ENCODE measurements at regions not wholly inside any gene's neighbourhood (a gene's known extent, or its start where the extent isn't known, plus 50 kb on each side); places are given as distances from the start of the nearest gene placed in this dataset.

DNA sequence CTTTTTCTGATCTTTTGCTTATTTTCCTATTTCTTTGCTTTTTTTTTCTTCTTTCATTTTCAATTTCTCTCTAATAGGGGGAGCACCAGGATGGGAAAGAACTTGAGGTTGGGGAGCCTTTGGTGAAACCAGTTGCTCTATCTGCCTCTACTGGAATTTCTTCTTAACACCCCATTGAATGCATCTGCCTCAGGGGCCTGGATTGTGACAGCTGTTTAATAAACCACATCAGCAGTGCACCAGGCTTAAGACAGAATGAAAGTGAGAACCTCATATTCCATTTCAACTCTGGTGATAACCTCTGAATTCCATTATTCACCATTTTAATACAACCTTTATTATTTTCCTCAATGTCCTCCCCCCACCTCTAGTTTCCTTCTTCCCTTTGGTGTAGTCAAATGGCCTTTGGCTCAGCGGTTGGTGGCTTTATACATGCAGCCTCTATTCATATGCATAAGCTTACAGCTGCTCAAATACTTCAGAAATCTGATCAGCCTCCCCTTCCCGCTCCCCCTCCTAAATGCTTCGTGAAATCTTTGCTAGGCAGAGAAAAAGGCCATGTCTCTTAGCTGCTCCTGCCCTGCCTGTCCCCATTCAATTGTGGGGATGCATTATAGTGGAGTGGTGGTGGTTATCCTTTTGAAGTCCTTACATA lies 537.3 kb upstream of the PLXNA2 start:
- peak; percentile 83 for DNase-seq (ENCODE audit: low read depth, low spot score)

DNA sequence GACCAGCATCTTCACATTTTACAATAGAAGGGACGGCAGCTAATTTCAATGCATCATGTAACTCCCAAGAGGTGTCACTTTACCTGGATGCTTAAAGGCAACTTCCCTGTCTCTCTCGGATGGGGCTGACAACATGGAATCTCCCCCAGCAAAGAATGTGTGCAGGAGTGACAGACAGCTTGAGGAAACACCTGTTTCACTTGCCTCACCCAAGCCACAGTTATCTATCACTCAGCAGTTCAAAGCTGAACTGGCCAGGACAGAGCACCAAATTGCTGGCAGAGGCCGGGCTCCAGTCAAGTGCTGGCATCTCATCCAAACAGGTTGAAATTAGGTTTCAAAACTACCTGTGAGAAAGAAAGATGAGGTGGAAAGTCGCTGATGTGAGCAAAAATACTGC lies 538.0 kb upstream of the PLXNA2 start:
- no peak for DNase-seq (ENCODE audit: low read depth, low spot score)

DNA sequence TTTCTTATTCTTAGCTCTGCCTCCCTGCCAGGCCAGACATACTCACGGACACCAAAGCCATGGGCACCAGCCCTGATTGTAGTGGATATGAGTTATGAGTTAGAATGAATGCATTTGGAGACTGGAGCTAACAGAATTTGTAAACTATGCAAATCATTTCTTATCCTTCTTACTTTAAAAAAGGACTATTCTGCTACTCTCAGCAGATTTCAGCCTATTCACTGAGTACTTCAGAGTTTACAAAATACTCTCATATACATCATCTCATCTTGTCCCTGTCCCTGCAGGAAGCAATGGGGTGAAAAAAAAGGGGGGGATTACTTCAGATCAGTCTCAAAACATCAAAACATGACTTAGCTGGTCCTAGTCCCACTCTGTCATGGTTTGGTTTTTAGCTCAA lies 541.4 kb upstream of the PLXNA2 start:
- no peak for DNase-seq (ENCODE audit: low read depth, low spot score)

DNA sequence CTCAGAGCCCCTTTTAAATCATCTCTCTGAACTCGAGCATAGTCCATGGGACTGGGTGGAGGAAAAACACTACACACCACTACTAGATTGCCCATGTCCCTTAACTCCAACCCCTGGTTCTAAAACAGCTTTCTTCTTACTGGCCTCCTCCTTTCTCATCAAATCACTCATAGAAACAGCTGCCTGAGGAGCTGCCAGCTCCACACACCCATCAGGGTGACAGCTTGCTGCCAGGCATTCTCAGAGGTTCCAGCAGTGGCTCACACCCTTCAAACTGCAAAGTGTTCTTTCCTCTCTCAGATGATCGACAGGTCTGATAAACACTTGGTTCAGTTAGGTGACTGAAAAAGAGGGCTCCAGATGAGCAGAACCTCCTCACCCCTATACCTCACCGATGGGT lies 543.0 kb upstream of the PLXNA2 start:
- no peak for DNase-seq (ENCODE audit: low read depth, low spot score)

DNA sequence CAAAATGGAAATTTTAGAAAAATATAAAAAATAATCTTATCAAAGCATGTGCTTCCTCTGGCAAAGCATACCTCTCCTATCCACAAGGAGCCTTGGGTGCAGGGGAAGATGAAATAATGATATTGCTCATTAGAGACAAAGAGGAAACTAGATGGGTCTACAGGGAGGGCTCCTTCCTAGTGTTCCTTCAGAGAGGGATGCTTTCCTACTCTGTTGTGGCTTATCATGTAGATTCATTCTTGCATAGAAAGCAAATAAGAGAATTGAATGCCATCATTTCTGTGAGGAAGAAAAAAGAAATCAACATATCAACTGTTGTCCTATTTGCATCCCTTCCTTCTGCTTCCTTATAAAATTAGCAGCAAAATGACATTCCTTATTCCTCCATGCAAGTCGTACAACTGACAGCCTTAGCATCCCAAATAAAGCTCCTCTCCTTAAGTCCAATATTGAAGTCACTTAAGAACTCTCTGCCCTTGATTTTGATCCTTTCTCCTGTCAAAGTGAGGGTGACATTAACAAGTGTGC lies 543.9 kb upstream of the PLXNA2 start:
- no peak for DNase-seq (ENCODE audit: low read depth, low spot score)

DNA sequence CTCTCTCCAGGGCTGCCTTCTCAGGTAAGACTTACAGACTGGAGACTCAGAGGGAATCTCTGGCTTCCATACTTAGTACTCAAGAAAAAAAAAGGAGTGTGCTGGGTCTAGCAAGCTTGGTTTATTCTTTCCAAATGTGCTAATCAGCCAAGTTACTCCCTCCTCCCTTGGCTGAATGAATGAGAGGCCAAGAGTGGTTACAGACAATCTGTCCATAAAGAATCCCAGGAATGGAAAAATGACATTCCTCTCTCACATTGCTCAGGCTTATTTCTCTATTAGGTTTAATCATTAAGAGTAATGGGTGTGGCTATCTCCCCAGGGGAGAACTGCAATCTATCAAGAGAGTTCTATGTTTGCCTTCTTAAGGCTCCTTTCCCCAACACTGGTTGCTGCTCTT lies 547.3 kb upstream of the PLXNA2 start:
- DNase-seq (ENCODE audit: low read depth, low spot score) = no peak

DNA sequence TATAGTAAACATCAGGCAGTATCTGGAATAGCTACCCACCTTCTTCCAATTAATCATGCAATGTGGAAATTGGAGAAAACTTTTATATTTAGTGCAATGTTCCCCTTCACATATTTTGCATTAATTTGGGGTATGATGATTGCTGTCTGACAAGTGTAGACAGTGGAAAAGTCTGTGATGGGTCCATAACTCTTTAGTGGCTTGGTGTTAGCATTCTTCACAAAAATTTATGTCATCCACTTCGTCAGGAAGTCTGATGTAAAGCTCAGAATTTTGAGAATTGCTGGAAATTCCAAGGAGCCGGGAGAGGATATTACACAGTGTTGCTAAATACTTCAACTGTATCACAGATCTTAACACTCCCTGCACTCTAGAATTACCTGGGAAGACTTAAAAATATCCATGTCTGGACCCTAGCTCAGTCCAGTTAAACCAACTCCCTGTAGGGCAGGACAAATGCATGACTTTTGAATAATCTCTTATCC lies 549.7 kb upstream of the PLXNA2 start:
- DNase-seq (ENCODE audit: low read depth, low spot score) = no peak

DNA sequence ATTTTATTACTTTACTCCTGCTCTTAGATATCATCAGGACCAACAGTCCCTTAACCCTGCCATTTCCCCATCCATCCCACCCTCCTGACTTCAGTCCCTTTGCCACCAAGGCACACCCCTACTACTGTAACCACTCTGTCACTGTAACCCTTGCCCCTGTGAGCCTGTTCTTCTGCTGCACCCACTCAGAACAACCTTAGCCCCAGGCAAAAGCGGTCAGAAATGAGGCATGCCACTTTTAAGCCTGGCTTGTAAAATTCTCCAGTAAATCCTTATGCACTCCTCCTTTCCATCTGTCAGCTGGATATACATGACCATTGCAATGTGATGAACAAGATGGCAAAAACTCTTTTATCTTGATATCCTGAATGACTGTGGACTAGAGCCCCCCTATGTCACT lies 555.0 kb upstream of the PLXNA2 start:
- DNase-seq (ENCODE audit: low read depth, low spot score) = no peak

DNA sequence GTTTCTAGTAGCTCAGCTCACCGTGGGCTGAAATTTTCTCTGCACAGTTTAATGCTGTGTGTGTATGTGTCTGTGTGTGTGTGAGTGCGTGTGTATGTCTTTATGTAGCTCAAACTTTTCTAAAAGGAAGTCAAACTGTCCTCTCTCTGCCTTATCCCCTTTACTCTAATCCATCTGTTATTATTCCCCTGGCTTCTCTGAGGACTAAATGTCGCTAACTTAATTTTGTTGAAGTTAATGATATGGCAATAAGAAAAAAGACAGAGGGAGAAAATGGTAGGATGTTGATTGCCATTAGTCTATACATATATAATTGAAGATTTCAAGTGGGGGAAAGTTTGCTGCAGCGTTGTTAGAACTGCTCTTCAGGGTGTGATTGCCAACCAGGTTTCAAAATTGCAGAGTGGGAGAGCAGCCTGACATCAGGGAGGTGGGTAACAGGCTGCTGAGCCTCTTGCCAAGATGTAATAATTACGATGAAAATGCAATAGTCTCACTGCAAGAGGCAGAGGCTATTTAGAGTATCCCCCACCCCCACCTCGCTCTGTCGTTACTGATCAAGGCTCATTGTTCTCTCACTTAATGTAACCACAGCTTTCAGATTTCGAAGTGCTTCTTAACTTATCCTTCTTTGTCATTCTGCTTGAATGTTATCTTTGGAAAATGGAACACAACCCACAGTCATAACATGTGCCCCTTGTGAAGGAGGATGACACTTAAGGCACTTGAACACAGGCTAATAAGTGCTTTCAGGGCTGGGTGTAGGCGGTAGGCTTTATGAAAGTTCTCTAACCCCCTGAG lies 559.0 kb upstream of the PLXNA2 start:
- DNase-seq (ENCODE audit: low read depth, low spot score) = no peak

DNA sequence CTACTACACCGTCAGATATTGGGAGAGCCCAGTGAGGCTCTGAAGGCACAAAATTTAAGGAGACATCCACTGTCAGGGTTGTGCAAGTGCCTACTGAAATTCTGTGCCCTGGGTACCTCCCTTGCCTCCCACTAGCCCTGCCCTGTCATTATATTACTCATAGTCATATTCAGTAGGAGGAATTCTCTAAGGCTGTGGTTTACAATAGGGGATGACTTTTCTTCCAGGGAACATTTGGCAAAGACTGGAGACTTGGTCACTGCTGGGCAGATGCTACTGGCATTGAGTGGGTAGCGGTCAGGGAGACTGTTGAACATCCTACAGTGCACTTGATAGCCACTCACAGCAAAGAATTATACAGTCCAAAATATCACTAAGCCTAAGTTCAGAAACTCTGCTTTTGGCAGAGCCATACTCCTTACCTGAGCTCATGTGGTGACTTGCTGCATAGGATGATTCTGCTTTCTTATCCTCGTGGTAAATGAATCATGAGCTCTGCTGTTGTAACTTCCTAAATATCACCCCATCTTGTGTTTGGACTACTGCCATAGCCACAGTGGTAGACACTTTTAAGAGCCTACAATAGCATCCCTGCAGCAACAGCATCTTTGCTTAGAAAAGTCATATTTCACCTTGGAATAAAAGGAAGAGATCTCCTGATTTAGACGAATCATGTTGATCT lies 563.4 kb upstream of the PLXNA2 start:
- no peak for DNase-seq (ENCODE audit: low read depth, low spot score)

DNA sequence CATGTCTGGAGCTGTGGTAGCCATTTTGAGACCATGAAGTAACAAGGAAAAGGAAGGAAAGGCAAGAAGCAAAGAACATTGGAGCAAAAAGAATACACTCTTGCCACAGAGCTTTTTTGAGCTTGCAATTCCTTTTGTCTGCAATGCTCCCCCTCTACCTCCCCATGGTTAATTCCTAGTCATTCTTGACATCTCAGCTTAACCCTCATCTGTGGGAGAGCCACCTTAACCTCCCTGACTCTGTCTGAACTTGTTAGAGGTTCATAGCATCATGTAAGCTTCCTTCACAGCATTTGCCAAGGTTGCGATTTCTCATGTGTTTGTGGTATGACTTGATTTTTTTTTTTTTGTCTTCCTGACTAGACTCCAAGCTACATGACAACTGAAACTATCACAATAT lies 564.1 kb upstream of the PLXNA2 start:
- DNase-seq (ENCODE audit: low read depth, low spot score) = no peak

DNA sequence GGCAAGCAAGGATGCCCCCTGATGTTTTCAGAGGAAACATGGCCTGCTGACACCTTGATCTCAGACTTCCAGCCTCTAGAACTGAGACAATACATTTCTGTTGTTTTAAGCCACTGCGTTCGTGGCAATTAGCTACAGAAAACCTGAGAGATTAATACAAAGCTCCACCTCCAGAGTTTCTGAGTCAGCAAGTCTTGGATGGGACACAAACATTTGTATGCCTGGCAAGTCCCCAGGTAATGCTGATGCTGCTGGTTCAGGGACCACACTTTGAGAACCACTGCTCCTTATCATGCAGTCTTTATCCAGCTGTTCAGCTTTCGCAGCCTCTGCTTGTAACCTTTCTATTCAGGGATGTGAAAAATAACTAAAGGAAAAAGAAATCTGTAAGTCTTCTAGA lies 565.7 kb upstream of the PLXNA2 start:
- DNase-seq (ENCODE audit: low read depth, low spot score) = no peak

DNA sequence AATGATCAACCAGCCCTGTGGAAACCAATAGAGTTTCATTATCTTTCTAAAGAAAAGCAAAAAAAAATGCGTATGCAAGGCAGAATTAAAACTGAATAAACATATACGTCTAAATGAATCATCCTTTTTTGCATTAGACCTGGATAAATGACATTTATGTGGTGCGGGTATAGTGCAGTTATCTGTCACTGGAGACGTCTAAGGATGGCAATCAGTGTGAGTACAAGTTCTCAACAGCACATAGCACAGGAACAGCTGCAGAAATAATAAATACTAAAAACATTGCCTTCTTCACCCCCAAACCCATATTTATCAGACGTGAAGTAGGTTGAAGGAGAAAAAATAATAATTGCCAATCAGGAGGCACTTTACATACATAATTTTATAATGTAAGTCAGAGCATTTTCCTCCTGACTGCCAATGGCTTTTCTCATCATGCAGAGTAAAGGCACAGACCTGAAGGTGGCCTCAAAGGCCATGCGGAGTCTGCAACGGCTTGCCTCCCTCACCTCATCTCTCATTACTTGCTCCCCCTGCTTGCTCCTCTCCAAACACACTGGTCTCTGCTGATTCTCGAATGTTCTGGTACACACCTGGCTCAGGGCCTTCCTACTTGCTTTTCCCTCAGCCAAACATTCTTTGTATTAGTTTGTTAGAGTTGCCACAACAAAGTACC lies 574.7 kb upstream of the PLXNA2 start:
- no peak for DNase-seq (ENCODE audit: low read depth, low spot score)

DNA sequence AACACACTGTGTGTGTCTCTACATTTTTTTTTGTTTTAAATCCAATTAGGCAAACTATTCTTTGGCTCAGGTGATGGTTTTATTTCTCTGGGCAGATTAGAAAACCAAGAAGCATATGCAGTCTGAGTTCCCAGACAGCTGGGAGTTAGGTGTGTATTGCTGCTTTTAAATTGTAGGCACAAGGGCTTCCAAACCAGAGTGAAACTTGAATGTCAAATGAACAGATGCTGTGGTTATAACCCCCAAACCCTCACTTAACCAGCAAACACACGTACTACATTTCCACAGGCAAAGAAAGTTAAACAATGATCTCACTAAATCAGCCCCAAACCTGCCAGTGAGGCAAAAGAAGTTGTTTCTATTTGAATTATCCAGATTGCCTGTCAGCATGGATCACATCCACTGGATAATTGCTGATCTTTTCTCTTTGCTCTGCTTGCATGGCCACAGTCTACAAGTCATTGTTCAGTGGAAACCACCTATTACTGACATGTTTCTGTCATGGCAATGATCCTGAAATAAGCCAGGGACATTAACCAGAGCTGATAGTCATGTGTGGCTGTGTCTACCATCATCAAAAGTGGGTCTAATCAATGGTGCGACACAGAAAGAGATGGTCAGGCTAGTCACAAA lies 576.5 kb upstream of the PLXNA2 start:
- no peak for DNase-seq (ENCODE audit: low read depth, low spot score)

DNA sequence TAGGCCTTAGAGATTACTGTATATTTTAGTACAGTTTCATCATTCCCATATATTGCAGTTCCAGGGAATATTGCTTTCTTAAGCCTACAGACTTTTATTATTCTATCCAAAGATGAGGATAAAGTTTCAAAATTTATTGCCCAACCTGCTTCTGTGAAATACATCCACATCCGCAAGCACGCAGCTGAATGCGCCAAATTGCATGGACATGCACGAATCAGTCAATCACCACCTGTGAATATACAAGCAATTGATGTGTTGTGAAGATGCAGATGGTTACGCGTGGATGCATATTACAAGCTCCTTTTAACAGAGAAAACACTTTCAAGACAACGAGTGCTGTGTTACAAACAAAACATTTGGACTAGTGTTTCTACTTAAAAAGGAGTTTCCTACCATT lies 577.8 kb upstream of the PLXNA2 start:
- DNase-seq (ENCODE audit: low read depth, low spot score) = no peak

DNA sequence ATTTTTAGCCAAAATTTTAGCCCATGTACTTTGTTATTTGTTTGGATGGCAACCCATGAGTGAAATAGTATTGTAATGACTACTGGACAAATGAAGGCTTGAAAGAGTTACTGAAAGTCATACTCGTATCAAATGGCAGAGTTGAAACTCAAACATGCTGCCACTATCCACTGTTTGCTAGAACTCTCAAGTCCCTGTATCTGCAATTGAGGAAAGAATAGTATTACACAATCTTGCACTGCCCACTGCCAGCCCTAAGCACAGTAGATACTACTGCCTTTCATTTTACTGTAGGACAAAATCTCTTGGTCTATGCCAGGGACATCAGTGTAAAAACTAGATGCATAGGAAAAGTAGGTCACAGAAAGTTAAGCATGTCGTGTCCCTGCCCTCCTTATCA lies 581.1 kb upstream of the PLXNA2 start:
- no peak for DNase-seq (ENCODE audit: low read depth, low spot score)

DNA sequence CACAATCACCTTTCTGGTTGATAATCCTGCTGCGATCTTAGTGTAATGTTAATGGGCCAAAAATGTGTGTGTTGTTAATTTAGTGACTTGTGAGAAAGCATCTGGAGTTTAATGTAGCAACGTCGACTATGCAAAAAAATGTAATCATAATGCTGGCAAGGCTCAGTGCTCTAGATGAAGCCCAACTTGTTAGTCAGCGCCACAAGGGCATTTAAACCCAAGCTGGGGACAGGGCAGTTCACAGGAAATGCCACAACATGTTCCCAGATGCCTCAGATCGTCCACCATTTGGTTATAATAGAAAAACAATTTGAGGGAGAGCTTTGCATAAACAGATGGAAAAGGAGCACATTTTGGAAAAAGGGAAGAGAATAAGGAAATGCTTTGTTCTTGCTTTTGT lies 585.4 kb upstream of the PLXNA2 start:
- DNase-seq (ENCODE audit: low read depth, low spot score) = no peak

DNA sequence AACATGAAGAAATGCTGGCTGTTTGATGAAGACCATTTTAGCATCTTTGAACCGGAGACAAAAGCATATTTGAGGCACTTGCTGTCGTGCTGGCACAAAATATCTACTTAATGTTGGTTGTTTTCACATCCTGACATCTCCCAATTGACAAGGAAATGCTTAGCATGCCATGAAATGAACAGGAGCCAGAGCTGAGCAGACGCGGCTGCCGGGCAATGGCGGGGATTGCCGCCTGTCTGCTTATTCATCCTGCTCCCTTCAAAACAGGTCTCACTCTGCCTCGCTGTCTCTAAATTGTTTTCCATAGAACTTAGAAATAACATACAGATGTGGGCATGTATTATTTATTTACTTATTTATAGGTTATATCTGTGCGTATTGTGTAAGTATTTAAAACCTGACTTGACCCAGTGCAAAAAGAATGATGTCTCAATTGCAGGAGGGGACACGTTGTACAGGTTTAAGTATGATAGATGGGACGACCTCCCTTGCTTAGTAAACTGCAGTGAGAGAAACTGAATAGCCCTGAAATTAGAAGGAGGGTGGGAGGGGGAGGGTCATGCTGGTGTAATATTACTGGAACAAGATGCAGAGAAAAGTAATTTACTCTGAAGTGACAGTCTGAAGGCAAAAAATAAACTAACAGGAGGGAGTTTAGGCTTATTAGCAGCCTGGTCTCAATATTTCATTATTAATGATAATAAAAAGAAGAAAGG lies 590.4 kb upstream of the PLXNA2 start:
- DNase-seq (ENCODE audit: low read depth, low spot score) = no peak

DNA sequence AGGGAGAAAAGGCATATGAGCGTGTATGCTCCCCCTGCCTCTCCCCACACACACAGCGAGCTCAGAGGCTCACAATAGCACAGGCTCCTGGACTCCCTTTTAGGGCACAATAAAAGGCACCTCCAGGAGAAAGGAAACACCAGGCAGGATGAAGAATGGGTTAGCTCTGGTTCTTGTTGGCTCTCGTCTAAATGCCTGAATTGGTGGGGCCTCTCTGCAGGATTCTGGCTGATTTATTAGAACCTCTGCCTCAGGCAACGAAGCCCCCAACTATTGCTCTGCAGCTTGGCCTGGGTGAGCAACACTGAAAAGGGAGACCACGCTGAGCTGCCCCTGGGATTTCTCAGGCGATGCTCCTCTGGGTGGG lies 590.9 kb upstream of the PLXNA2 start:
- no peak for DNase-seq (ENCODE audit: low read depth, low spot score)

DNA sequence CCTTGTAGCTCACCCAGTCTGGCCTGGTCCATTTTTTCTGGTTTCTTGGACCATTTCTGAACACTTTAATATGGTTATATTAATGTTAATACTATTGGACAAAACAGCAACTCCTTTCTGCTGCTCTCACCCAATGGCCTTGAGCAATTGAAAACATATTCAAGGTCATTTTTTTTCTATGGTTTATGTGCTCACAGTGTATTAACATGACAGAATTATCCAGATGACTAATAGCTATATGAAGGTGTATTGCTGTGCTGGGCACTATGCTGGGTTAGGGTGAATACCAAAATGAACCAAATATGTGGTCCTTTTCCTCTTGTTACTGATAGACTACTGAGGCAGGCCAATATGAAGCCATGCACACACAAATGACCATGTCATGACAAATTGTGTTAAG lies 591.6 kb upstream of the PLXNA2 start:
- no peak for DNase-seq (ENCODE audit: low read depth, low spot score)

DNA sequence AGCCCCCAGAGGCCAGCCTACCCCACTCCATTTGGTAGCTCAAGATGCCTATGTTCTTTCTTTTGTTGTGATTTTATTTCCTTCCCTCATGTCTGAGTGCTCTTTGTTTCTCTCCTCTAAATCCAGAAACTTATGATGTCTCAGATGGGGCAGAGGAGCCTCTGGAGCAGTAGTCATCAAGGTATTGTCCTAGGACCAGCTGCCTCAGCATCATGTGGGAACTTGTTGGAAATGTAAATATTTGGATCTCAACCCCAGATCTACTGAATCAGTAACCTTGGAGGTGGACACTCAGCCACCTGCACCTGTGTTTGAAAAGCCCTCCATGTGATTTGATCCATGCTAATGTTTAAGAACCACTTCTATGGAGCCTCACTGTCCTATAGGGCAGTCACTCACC lies 593.1 kb upstream of the PLXNA2 start:
- no peak for DNase-seq (ENCODE audit: low read depth, low spot score)

Data from iPS DF 19.7 (cell line).